ENCODE measurements at regions not wholly inside any gene's neighbourhood (a gene's known extent, or its start where the extent isn't known, plus 50 kb on each side); places are given as distances from the start of the nearest gene placed in this dataset.

- TF ChIP-seq, protein P1, sequence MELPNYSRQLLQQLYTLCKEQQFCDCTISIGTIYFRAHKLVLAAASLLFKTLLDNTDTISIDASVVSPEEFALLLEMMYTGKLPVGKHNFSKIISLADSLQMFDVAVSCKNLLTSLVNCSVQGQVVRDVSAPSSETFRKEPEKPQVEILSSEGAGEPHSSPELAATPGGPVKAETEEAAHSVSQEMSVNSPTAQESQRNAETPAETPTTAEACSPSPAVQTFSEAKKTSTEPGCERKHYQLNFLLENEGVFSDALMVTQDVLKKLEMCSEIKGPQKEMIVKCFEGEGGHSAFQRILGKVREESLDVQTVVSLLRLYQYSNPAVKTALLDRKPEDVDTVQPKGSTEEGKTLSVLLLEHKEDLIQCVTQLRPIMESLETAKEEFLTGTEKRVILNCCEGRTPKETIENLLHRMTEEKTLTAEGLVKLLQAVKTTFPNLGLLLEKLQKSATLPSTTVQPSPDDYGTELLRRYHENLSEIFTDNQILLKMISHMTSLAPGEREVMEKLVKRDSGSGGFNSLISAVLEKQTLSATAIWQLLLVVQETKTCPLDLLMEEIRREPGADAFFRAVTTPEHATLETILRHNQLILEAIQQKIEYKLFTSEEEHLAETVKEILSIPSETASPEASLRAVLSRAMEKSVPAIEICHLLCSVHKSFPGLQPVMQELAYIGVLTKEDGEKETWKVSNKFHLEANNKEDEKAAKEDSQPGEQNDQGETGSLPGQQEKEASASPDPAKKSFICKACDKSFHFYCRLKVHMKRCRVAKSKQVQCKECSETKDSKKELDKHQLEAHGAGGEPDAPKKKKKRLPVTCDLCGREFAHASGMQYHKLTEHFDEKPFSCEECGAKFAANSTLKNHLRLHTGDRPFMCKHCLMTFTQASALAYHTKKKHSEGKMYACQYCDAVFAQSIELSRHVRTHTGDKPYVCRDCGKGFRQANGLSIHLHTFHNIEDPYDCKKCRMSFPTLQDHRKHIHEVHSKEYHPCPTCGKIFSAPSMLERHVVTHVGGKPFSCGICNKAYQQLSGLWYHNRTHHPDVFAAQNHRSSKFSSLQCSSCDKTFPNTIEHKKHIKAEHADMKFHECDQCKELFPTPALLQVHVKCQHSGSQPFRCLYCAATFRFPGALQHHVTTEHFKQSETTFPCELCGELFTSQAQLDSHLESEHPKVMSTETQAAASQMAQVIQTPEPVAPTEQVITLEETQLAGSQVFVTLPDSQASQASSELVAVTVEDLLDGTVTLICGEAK (IDR thresholded peaks at IDR 0.05; ENCODE audit: borderline replicate concordance): no peak
- no peak for TF ChIP-seq FOXM1 (IDR thresholded peaks at IDR 0.05; ENCODE audit: low read depth, low read length)
Observed at GRCh38 chr4:123182289-123182688, 214.3 kb upstream of the SPRY1 start (continued).

GRCh38 chr4:123183308-123183707 lies 213.3 kb upstream of the SPRY1 start:
- ChIA-PET POLR2A (no interaction called here), RAD21 (ENCODE audit: unreplicated experiment) (no interaction called here), SMC1A (ENCODE audit: uncharacterized antibody, unreplicated experiment) (no interaction called here), CTCF (no interaction called here)
- H3K4me1 ChIP-seq (ENCODE audit: control insufficient read depth, insufficient read depth, low read length): no peaks in the 10 kb centered on the region
- no peak overlapping the region for H3K4me3 ChIP-seq
- no peak overlapping the region for H2AFZ ChIP-seq (ENCODE audit: control insufficient read depth, low read depth, low read length)
- no peaks in the 10 kb centered on the region for H3K27me3 ChIP-seq (replicated peaks in 1 of 2; ENCODE audit: control insufficient read depth in 2 of 2, insufficient read depth in 2 of 2, low read length in 1 of 2)
- WGBS (ENCODE audit: insufficient coverage, insufficient replicate concordance, low lambda C conversion rate, missing lambda C conversion rate): 96% methylated on average over 1 of the region's 1 CpG
- H4K20me1 ChIP-seq (ENCODE audit: control insufficient read depth, insufficient read depth): no peaks in the 10 kb centered on the region
- intact Hi-C loops (cut with micrococcal nuclease; ENCODE audit: unreplicated experiment): no loop called here
- no peak overlapping the region for H3K4me2 ChIP-seq (ENCODE audit: control insufficient read depth, insufficient read depth)
- FAIRE-seq (no peak), DNase-seq (ENCODE audit: low read depth, low spot score) (no peak), ATAC-seq (no peak)
- in situ Hi-C loops (cut with MboI): no loop called here
- H3K27ac ChIP-seq (ENCODE audit: control insufficient read depth, insufficient read depth): no peak overlapping the region
- no peak overlapping the region for H3K9ac ChIP-seq (ENCODE audit: control insufficient read depth, insufficient read depth, low read length)
- no peaks in the 10 kb centered on the region for H3K9me3 ChIP-seq (replicated peaks; ENCODE audit: control insufficient read depth, insufficient read depth, low read length)
- H3K79me2 ChIP-seq (ENCODE audit: control insufficient read depth, insufficient read depth, low read length): no peaks in the 10 kb centered on the region
- no TSS peak for BruUV-seq (replicated peaks)
- no peaks in the 10 kb centered on the region for H3K36me3 ChIP-seq (ENCODE audit: control insufficient read depth in 2 of 2, insufficient read depth in 2 of 2, low read length in 1 of 2)
- TF ChIP-seq RCOR1 (conservative IDR thresholded peaks at IDR 0.05; ENCODE audit: low read depth, low read length) (no peak), CHD2 (IDR thresholded peaks at IDR 0.05; ENCODE audit: borderline replicate concordance, low read depth, low read length) (no peak), SPI1 (IDR thresholded peaks at IDR 0.05; ENCODE audit: borderline replicate concordance, insufficient read depth, low read depth, low read length) (no peak), YY1 (IDR thresholded peaks at IDR 0.05; ENCODE audit: low read depth, low read length) (no peak), ZNF274 (IDR thresholded peaks at IDR 0.05; ENCODE audit: insufficient read depth, insufficient read length) (no peak), ZNF24 (IDR thresholded peaks at IDR 0.05) (no peak), SMC3 (IDR thresholded peaks at IDR 0.05; ENCODE audit: borderline replicate concordance, low read length) (no peak), NR2C2 (IDR thresholded peaks at IDR 0.05; ENCODE audit: borderline replicate concordance, control insufficient read depth, insufficient read length, low read depth) (no peak), POLR2AphosphoS5 (IDR thresholded peaks at IDR 0.05; ENCODE audit: low read length) (no peak), CBX5 (IDR thresholded peaks at IDR 0.05; ENCODE audit: low read depth) (no peak), BCLAF1 (IDR thresholded peaks at IDR 0.05) (no peak), POLR2AphosphoS2 (IDR thresholded peaks at IDR 0.05; ENCODE audit: low read depth, low read length) (no peak)
- TF ChIP-seq, protein P2, sequence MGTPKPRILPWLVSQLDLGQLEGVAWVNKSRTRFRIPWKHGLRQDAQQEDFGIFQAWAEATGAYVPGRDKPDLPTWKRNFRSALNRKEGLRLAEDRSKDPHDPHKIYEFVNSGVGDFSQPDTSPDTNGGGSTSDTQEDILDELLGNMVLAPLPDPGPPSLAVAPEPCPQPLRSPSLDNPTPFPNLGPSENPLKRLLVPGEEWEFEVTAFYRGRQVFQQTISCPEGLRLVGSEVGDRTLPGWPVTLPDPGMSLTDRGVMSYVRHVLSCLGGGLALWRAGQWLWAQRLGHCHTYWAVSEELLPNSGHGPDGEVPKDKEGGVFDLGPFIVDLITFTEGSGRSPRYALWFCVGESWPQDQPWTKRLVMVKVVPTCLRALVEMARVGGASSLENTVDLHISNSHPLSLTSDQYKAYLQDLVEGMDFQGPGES (IDR thresholded peaks at IDR 0.05): no peak
